ENCODE measurements at regions not wholly inside any gene's neighbourhood (a gene's known extent, or its start where the extent isn't known, plus 50 kb on each side); places are given as distances from the start of the nearest gene placed in this dataset.
"Not testable (repeated sequence)": the region's sequence is repeated elsewhere in the genome, so short reads cannot be mapped to it uniquely, and the experiment has no call there.

- TF ChIP-seq, protein P1, sequence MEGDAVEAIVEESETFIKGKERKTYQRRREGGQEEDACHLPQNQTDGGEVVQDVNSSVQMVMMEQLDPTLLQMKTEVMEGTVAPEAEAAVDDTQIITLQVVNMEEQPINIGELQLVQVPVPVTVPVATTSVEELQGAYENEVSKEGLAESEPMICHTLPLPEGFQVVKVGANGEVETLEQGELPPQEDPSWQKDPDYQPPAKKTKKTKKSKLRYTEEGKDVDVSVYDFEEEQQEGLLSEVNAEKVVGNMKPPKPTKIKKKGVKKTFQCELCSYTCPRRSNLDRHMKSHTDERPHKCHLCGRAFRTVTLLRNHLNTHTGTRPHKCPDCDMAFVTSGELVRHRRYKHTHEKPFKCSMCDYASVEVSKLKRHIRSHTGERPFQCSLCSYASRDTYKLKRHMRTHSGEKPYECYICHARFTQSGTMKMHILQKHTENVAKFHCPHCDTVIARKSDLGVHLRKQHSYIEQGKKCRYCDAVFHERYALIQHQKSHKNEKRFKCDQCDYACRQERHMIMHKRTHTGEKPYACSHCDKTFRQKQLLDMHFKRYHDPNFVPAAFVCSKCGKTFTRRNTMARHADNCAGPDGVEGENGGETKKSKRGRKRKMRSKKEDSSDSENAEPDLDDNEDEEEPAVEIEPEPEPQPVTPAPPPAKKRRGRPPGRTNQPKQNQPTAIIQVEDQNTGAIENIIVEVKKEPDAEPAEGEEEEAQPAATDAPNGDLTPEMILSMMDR (conservative IDR thresholded peaks at IDR 0.05; ENCODE audit: low read length): not testable (repeated sequence)
- TF ChIP-seq EZH2phosphoT487 (IDR thresholded peaks at IDR 0.05; ENCODE audit: borderline replicate concordance): not testable (repeated sequence)
These were observed 133.9 kb downstream of the AREG start for GRCh38 chr4:74578865-74579264.

All from Loucy (cell line).